Right forelimb (tissue), 1 donor: ENCODE measurements at regions not wholly inside any gene's neighbourhood (a gene's known extent, or its start where the extent isn't known, plus 50 kb on each side); places are given as distances from the start of the nearest gene placed in this dataset.
"Not testable (repeated sequence)": the region's sequence is repeated elsewhere in the genome, so short reads cannot be mapped to it uniquely, and the experiment has no call there.

Source experiments
- DNase-seq: peaks from one replicate; pipeline ENCODE4 v3.0.0-alpha.2; 2018

DNA sequence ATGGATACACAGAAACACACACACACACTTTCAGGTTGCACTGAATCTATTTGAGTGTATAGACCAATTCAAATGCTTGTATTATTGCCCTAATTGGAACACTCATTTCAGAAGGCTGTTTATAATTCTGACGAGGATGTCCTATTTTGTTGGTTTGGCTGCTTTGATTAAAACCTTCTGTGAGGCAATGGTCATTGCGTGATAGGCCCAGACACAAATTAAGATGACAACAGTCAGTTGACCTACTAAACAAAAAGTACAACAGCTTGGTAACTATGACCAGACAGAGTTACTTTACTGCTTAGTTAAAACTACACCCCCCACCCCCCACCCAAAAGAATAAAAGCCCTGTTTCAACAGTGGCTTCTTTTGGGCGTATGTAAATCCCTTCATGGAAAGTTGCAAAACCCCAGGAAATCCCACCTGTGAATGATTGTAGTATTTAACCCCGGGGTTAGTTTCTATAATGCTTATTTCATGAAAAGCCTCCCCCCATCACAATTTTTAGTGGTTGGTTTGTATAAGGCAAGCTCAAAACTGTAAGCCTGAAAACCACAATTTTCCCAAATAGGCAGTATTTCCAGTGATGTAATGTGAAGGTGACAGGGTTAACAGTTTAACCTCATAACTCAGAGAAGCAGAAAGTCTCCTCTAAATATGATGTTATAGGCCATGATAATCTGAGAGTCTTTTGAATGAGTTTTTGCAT, 340.8 kb downstream of the FGF10 start:
- no peak for DNase-seq

DNA sequence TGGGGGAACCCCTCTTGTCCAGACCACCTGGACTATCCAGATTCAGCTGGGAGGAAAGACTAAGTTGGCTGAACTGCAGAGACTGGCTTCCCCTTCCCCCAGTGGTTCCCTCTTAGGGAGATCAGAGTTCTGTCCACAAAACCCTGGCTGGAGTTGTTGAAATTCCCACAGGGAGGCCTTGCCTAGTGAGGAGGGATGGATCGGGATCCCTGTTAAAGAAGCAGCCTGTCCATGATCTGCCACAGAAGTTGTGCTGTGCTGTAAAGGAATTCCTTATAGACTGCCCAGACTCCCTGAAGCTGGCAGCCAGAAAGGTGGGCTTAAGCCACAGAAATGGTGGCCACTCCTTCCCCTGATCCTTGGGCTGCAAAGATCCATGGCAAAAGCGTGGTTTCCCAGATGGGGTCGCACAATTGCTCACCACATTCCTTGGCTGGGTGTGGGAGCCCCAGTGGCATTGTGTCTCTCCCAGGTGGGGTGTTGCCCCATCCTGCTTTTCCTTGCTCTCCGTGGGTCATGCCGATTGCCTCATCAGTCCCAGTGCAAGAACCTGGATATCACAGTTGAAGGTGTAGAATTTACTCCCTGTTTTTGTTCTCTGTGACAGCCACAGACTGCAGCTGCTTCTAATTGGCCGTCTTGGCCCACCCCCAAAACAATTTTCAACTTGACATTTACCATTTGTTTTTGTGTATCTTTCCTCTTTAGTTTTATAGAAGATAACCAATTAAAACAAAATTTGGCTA, 342.4 kb downstream of the FGF10 start:
- DNase-seq: no peak

- not testable (repeated sequence) for DNase-seq
Measured at GRCh38 chr5:44044549-44044948, 344.7 kb downstream of the FGF10 start.

DNA sequence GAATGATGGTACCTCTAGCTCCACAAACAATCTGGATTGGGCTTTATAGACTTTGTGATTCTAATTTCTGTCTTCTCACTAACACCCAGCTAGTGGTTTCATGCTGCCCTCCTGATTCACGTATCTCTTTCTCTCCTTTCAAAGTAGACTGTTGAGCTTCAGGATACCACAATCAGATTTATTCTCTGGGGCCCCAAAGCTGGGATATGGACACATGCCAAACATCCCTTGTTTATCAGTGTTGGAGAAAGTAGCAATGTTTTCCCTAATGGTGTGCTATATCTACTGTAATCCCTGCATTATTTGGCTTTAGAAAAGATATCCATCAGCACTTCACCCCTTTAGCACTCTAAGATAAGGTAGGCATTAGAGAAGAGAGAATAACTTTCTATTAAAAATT, 361.0 kb downstream of the FGF10 start:
- DNase-seq: no peak

- DNase-seq: no peak
Measured at GRCh38 chr5:44022622-44023021, 366.6 kb downstream of the FGF10 start.

GRCh38 chr5:44011518-44011917, 377.7 kb downstream of the FGF10 start:
- no peak for DNase-seq

DNA sequence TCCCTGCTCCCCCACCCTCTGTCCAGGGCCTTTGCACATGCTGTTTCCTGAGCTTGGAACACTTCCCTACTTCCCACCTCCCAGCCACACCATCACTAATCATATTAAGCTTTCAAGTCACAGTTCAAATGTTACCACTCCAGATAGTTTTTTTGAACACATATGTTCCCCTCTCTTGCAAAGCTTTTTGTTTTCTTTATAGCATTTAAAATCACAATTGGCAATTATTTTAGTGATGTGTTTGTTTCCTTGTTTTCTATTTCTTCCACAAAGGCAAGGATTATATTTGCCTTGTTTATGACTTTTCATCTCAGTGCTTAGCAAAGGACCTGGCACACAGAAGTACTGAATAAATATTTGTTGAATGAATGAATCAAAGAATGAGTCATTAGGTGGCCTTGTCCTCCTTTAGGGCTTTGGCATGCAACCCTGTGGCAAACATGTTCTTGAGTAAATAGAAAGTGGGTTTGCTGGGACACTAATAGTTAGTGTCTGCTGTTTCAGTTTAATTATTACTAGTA, 386.8 kb downstream of the FGF10 start:
- DNase-seq: no peak

- DNase-seq: no peak
Measured at GRCh38 chr5:44001675-44002380, 387.4 kb downstream of the FGF10 start.

- DNase-seq: no peak
Measured at GRCh38 chr5:44001236-44001635, 388.0 kb downstream of the FGF10 start.

- DNase-seq: no peak
Measured at GRCh38 chr5:43997647-43998272, 391.5 kb downstream of the FGF10 start.

DNA sequence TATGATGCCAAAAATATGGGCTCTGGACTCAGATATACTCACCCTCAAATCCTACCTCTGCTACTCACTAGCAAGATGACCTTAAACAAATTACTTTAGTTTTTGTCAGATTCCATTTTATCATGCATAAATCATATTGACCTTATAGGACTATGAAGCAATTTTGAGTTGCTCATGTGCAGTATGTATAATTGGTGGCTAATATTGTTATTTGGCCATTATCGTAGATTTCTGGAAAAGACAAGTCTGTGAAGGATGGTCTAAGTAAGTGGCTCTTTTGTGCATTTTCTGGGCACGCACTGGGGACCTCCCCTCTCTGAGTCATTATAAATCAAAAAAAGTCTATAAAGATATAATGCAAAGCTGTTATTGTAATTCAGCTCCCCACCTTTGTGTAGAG, 393.0 kb downstream of the FGF10 start:
- no peak for DNase-seq

GRCh38 chr5:43994352-43994708, 391.4 kb downstream of the NNT start:
- no peak for DNase-seq

DNA sequence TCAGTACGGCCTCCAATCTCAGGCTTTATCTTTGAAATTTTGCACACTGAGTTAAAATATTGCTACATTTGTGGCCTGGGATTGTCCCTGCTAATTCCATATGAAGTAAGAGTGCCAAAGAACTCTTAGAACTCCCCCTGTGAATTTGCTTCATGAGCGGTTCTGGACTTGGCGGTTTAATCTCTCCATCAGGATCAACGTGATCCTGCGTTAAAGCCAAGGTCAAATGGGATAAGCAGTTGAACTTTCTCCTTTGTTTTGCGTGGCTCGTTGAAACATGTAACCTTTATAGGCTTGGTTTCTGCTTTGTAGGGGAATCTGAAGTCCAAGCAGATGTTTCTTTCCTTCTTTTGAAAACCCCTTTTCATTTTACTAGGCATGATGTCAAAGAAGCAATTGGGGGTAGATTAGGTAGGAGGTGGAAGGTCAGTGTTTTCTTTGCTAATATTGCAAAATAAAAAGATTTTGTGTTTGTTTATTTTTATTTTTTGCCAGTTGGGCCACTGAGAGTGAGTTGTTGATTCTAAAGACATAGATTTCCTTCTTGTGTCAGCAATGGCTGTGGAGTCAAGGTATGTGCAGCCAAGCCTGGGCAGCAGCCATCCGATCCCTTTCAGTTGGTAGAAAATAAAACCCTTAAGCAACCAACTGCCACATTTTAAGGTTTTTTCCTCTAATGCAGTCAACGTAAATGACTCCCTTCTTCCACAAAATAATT, 390.8 kb downstream of the NNT start:
- no peak for DNase-seq

DNA sequence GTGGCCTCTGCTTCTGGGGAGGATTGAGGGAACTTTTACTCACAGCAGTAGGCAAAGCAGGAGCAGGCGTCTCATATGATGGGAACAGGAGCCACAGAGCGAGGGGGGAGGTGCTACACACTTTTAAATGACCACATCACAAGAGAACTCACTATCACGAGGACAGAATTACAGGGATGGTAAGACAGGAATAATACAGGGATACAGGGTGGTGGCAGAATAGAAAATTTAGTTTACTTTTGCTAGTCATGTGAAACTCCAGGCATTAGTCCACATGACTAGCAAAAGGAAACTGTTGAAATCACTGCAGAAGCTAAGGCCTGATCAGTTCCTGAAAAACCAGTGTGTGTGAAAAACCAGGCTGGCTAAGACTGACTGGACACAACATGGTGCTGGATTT, 382.4 kb downstream of the NNT start:
- DNase-seq: no peak

DNA sequence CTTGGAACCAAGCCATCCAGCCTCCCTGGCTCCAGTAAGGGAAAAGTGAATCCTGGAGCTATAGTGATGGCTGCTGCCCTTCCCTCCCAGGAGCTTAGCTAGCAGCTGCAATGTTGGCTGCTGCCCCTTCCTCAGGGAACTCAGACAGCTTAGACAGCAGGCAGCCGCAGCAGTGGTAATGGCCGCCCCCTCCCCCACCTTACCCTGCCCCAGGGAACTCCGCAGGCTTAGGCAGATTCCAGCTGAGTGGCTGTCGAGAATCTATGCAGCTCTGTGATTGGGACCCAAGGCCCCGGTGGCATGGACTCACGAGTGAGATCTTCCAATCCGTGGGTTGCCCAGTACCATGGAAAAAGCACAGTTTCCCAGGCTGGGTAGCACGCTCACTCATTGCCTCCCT, 378.6 kb downstream of the NNT start:
- no peak for DNase-seq

- DNase-seq: no peak
Measured at GRCh38 chr5:43973908-43974307, 370.9 kb downstream of the NNT start.

DNA sequence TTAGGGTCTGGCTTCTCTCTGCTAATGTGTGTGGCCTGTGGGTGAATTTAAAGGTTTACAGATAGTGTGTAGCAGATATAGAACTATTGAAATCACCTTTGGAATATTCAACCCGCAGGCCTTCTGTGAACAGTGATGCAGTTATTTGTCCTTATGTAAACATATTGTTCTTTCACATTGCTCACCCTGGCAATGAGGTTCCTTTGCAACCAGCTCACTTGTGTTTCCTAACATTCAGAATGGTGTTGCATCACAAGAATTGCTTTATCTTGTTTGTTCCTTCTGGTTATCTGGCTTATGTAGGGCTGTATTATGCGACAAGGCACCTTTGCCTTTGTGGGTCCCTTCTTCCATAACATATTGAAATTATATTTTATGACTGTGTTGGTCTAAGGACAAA, 370.3 kb downstream of the NNT start:
- DNase-seq: no peak

DNA sequence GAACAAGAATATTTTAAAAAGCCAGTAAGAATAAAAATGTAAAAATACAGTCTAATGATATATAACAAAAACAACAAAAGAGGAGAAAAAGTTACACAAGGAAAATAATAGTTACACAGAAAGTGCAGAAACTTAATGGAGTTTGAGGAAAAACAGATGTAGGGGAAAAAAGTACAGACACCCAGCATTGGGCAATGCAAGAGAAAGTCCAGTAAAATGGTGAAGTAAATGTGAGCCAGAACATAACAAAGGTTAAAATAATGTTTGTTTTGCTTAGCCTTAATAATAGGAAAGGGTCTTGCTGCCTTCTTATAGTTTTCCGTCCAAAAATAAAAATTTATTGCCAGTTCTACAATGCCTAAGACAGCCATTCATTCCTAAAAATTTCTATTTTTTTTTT, 364.2 kb downstream of the NNT start:
- DNase-seq: no peak

DNA sequence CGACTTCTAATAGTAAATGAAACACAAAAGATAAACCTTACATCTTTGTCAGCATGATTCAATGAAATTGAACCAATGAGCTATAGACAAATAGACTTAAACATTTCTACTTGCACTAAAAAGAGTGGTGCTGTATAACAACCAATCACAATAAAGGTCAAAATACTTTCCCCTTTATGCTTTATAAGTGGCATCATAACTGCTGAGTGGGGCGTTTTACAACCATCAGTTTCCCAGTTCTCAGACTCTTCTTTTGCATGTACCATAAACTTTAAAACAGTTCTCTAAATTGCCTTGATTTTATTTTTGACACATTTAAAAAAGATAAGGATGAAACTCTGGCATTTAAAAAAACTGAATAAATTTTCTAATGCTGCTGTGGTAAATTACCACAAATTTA, 356.2 kb downstream of the NNT start:
- no peak for DNase-seq

GRCh38 chr5:43947935-43948334, 345.0 kb downstream of the NNT start:
- DNase-seq: no peak

DNA sequence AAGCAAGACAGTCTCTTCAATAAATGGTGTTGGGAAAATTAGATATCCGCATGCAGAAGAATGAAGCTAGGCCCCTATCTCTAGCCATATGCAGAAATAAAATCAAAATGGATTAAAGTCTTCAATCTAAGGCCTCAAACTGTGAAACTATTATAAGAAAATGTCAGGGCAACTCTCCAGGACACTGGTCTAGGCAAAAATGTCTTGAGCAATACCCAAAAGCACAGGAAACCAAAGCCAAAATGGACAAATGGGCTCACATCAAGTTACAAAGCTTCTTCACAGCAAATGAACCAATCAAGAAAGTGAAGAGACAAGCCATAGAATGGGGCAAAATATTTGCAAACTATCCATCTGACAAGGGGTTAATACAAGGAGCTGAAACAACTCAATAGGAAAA, 338.8 kb downstream of the NNT start:
- DNase-seq: no peak

- DNase-seq: no peak
Measured at GRCh38 chr5:43940562-43940961, 337.6 kb downstream of the NNT start.

DNA sequence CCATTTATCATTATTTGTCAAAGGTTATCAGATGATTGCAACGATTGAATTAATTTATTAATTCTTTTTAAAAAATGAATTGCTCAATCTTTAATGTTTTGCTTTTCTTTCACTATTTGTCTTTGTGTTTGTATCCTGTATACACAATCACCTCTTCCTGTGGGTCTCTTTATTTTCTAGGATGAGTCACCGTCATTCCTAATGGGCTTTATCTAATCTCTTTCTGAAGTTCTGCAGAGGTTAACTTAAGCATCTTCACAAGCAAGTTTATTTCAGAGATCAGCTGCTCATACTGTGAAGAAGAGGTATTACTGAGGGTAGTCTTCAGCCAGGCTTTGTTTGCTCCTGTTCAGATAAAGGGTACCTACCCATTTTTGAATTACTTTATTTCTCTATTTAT, 323.9 kb downstream of the NNT start:
- DNase-seq: no peak
